GM19025 (cell line): ENCODE measurements at regions not wholly inside any gene's neighbourhood (a gene's known extent, or its start where the extent isn't known, plus 50 kb on each side); places are given as distances from the start of the nearest gene placed in this dataset.
"Not testable (repeated sequence)": the region's sequence is repeated elsewhere in the genome, so short reads cannot be mapped to it uniquely, and the experiment has no call there.

Experiments used
- ATAC-seq: cut with Tn5 transposase; IDR thresholded peaks from one replicate; pipeline ENCODE4 v1.9.1; 2021; ENCODE audit warnings: mild to moderate bottlenecking, low read depth, moderate library complexity; ENCODE audit not compliant: unreplicated experiment

DNA sequence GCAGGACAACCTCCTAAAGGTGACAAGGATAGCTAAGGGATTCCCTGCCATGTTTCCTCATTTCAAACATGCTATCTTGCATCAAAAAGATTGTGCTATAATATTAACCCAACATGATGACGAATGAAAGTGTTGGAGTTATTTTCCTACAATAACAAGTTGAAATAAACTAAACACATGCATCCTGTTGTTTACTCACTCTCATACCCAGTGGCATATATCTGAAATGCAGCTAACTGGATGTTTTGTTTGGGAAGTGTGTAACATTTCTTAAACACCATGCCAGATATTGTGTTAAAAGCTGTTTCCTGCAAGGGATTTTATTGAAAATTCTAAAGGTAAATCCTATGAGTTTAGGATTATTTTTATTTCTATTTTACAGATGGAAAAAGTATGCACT is 139.6 kb downstream of the TFPI2 start:
- no peak for ATAC-seq

DNA sequence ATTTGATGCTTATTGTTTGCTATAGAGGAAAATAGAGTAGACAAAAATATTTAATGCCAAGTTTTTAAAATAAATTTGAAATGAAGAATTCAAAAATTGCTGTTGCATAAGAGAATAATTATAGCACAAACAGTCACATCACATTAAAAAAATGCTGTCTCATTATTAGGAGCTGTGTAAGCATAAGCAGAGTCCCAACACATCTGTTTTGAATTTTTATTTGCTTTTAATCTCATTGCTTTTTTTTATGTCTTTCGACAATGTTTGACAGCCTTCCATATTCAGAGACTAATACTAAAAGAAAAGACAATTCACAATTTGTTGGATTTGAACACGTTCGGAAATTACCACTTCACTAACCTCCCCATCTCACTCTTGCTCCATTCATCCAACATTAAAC is 143.5 kb downstream of the TFPI2 start:
- no peak for ATAC-seq

DNA sequence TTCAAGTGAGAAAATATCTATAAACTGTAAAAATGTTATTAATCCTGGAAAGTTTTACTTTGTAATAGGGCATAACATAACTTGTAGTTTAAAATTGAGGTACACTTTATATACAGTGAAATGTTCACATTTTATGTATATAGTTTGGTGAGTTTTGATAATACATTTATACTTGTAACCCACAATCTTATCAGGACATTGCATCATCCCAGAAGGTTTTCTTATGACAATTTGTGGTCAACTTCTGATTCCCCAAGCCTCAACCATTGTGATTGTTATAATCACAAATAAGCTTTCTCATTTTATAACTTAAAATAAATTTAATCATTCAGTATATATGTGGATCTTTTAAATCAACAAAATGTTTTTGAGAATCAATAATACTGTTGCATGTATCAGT is 151.1 kb downstream of the TFPI2 start:
- no peak for ATAC-seq

DNA sequence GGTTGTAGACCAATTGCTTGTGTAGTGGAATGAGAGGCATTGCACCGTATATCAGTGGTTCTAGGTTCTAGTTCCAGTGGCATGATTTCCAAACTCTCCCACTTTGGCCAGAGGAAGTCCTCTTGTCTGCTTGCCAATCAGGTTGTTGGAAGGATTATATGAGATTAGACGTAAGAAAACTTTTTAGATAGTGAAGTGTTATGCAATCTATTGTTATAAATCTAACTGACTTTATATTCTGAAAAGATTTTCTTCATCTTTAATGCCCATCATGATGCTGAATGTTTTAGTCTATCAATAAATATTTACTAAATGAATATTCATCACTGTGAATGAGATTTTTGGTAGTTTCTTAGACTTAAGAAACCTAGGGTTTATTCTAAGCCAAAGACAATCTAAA is 152.6 kb downstream of the TFPI2 start:
- ATAC-seq, result no peak

DNA sequence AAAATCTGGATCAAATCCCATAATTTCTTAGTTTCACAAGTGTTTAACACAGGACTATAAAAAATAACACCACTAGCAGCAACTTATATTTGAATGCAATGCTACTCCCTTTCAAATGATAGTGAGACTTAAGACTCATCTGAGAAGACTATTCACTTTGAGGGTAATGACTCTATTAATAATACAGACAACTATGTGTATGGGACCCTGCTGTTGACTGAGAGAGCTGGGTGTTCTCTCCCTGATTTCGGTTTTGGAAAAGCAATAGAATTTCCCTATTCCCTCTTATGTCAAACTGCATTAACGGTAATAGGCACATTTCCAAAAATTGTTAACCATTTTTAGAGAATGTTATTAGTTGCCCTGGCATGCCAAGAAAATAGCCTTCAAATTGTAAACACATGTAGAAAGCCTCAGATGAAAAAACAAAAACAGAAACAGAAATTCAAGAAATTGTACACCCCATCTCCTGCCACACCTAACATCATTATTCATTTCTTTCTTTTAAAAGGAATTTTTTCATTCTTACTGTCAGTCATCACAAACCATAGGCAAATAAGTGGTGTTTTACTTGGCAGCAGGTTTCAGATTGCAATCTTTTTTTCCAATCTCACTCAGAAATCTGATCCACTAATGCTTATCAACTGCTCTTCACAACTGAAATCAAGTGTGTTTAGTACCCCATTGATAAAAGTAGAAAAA is 153.7 kb downstream of the TFPI2 start:
- no peak for ATAC-seq

DNA sequence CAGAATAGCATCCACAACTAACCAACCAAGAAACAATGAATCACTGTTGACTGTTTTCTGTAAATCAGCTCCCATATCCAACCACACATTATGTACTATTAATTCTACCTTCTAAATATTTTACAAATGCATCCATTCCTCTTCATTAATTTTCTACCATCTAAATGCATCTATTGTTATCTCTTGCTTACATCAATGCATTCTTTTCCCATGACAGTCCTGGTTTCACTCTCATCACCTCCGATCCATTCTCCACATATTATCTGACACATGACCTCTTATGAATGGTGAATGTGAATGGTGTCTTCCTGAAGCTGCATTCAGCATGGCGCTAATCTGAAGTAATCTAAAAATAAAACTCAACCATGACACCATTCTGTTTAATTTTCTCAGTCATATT is 153.8 kb upstream of the CALCR start:
- no peak for ATAC-seq

DNA sequence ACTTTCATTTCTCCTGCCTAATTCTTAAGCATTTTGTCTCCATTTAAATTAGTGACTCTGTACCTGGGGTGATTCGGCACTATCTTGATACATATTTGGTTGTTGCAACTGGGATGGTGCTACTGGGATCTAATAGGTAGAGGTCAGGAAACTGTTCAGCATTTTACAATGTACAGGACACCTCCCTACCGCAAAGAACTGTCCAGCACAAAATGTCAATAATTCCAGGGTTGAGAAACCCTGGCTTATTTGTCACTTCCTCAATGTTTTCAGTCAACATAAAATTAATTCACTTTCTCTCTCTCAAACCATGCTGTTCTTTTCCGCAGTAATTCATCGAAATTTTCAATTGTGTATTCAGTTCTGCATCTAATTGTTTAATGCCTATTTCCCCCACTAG is 151.4 kb upstream of the CALCR start:
- no peak for ATAC-seq

DNA sequence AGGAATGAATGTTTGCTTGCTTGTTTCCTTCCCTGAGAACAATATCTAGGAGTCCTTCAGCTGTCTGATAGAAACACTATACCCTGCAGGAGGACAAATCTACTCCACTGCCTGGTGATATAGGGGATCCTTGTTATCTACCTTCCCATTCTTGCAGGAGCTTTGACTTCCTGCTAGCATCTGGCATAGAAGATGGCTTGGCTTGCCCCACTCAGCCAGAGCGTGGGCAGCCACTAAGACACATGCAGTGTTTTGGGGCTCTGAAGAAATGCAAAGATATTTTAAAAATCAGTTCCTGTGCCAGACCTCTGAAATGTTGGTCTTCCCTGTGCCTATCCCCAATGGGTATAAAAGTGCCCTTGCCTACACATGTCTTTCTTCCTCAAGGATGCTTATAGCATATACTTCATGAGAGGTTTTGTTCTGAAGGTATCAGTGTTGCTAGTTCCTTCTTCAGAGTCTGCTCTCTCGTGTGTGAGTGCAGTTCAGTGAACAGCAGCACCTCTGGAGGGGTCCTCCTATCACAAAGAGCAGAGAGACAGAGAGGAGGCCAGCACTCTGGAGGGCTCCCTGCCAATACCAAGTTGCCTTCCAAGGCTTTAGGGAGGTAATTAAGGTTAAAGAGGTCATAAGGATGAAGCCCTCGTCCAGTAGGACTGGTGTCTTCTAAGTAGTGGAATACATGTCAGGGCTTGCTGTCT is 149.1 kb upstream of the CALCR start:
- ATAC-seq, result no peak

DNA sequence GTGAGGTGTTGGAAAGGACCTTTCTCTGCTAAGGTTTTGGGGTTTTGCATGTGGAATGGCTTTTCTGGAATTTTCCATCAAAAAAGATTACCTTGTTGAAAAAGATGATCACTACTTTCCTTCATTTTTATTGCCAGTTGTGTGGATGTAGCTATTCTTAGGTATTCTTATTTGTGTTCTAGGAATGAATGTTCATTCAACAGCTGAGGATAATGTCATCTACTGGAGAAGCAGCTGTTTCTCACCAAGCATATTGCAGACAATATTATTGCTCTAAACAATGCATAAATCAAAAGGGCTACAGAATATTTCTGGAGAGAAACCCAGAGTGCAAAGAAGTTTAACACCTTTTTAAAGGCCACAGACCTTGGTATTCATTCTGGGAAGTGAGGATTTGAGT is 145.6 kb upstream of the CALCR start:
- ATAC-seq, result no peak

DNA sequence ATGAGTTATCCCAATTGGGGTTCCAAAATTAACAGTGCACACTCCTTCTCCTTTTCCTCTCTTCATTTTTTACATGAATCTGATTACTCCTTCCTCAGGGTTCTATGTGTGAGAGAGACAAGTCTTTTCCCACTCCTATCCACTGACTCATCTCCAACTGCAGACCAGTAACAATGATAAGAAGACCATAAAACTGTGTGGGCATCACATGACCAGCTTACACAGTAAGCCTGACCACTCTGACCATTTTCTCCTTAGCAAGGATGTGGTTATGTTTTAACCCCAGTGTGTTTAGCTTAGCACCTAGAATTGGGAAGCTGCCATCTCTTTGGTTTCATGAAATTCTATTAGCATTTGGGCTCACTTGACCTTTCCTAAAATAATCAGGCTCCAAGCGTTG is 145.0 kb upstream of the CALCR start:
- no peak for ATAC-seq

DNA sequence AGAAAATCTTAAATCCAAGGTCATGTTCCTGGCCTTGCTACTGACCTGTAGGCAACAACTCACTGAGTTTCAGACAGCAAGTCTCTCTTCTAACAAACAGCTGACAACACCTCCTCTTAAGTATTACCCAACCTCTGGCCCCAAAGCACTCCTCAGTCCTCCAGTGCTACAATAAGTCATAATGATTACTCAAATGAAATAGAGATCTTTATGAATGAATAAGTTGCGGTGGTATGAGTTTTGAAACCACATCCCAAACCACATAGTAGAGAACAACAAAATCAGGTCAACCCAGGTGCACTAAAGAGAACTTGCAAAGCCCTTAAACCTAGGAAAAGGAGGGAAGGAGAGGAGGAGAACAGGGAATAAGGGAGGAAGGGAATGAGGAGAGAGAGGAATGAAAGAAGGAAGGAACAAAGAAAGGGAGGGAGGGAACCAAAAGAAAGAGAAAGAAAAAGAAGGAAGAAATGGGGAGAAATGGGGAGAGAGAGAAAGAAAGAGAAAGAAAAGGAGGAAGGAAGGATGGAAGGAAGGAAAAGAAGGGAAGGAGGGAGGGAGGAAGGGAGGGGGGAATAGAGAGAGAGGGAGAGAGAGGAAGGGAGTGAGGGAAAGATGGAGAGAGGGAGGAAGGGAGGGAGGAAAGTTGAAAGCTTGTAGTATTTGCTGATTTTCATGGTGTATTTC is 142.8 kb upstream of the CALCR start:
- no peak for ATAC-seq

DNA sequence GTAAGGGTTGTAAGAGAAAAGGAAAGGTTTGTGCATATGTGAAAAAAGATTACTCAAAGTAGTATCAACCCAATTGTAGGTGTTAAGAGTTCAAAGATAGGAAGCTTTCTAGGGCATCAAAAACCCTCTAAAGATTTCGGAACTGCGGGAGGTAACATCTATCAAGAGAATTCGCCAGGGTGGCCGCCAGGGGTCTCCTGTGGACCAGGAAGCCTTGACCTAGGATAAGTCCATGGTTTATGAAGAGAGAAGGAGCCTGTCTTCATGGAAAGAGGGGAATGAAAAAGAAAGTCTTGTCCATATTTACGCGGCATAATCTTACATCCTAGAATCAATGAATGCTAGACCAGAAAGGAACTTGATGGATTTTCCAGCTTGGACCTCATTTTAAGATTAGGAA is 140.7 kb upstream of the CALCR start:
- no peak for ATAC-seq

DNA sequence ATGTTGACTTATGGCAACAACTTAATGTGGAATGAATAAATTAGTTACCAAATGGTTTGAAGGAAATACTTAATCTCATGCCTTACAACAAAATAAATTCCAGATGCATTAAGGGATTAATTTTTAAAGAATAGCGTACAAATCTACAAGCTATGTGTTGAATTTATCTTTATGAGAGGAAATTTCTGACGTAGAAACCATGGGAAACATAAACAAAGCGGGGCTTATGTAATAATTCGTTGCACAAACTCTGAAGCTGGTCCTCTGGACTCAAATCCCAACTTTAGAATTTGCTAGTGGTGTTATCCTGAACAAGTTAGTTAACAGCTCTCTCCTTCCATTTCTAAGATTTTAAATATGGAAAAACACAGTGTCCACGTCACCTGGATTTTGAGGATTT is 137.4 kb upstream of the CALCR start:
- no peak for ATAC-seq

DNA sequence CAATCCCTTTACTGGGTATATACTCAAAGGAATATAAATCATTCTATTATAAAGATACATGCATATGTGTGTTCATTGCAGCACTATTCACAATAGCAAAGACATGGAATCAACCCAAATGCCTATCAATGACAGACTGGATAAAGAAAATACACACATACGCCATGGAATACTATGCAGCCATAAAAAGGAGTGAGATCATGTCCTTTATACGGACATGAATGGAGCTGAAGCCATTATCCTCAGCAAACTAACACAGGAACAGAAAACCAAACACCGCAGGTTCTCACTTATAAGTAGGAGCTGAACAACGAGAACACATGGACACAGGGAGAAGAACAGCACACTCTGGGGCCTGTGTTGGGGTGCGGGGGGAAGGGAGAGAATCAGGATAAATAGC is 133.7 kb upstream of the CALCR start:
- not testable (repeated sequence) for ATAC-seq

DNA sequence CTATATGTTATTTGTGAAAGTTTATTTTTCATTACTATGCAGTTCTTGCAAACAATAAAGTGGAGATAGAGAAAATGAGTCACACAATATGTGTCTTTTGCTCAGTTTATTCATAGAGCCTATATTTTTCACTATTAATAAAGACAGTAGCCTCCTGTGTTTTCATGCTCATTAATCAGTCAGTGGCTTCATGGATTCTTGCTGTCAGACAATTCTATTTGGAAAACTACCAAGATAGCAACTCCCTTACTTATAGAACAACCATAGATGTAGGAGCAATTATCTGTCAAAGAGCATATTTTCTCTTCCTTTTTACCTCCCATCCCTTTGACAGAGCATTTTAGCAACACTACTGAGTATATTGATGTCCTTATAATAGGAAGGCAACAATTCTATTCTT is 132.7 kb upstream of the CALCR start:
- ATAC-seq, result no peak

DNA sequence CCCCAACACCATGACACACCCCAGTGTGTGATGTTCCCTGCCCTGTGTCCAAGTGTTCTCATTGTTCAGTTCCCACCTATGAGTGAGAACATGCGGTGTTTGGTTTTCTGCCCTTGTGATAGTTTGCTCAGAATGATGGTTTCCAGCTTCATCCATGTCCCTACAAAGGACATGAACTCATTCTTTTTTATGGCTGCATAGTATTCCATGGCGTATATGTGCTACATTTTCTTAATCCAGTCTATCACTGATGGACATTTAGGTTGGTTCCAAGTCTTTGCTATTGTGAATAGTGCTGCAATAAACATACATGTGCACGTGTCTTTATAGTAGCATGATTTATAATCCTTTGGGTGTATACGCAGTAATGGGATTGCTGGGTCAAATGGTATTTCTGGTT is 131.6 kb upstream of the CALCR start:
- ATAC-seq, result not testable (repeated sequence)

DNA sequence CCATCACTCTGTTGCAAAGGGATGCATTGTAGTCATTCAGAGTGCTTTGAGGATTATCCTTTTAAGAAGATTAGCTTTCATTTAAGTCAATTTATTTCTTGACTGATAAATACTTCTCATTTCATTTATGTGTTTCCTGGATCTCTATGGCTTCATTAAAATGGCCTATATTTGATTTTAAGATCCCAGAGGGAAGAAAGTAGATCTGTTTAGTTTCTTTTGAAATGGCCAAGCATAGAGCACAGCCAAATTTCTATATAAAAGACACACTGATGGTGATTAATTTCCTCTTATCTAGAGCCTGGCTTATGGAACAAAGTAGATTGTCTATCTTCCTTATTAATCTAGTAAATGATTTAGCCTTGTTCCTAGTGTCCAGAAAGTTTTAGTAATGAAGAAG is 129.7 kb upstream of the CALCR start:
- no peak for ATAC-seq

DNA sequence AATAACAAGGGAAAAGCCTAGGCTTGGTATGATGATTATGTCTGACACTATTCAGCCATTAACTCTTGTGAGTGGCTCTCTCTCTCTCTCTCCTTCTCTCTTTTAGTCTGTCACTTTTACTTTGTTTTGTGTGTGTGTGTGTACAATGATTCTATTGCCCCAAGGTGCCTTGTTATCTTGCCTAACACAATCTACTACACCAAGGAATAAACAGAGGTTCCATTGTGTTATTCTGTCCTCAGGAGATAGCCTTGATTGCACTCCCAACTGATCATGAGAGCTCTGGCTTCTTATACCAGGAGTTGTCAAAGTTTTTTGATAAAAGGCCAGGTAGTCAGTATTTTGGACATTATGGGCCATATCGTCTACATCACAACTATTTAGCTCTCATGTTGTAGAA is 123.4 kb upstream of the CALCR start:
- ATAC-seq, result no peak

DNA sequence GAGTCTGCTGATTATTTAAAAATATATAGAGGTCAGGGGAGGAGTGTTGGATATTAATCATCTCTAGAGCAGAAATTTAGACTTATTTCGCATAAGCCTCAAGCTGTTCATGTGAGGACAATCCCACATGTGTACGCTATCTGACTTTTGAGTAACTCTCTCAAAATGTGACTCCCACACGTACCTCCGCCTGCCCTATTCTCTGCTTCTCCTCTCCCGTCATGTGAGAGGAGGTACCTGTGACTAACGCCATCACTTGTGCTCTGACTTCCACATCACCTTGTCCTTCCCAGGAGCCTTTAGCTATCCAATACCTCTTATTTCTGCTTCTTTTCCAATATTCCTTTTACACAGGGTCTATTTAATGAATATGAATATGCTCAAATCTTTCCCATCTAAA is 119.3 kb upstream of the CALCR start:
- no peak for ATAC-seq

DNA sequence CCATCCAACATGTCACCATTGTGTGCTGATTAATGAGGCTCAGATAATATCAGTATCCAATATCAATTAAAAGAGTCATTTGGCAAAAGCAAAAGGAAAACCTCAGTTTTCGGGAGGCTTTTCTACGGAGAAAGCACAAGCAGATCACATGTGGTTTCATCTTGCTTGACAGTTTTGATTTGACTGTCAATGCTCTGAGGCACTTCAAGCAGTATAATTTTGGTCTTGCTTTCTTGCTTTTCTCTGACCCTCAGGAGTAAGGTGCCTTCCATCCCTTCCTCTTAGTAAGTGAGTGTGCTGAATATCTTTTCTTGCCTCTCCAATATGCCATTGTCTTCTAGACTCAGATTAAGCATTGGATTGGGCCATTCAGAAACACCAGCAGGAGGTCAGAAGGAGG is 115.5 kb upstream of the CALCR start:
- ATAC-seq, result no peak

DNA sequence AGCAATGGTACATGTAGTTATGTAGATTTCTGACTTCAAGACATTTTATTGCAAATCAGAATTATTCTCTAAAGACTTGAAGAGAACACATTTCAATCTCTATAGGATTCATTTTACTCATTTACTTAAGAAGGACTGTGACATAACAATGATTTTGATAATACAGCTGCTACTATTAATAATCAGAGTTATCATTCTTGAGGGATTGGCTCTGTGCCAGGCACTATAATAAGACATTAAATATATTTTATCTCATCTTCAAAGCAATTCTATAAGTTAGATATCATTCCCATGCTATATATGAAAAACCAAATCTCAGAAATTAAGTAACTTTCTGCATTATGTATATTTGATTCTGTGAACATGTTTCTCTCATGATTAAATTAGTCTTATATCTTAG is 103.7 kb upstream of the CALCR start:
- ATAC-seq, result no peak
